ENCODE measurements at regions not wholly inside any gene's neighbourhood (a gene's known extent, or its start where the extent isn't known, plus 50 kb on each side); places are given as distances from the start of the nearest gene placed in this dataset.

DNA sequence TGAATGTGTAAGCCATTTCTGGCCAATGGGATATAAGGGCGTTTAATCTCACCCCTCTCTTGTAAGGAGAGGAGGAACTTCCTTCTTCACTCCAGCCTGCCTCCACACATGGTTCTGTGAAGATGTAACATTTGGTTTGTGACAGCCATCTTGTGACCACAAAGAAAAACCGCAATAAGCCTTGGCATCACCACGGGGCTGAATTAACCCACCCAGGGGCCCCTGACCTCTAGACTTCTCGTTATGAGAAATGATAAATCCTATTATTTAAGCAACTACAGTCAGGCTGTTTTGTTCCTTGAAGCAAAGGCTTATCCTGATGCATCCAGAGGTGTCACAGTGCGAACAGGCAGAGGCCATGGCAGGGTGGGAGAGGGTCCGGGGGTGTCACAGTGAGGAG, 139.7 kb downstream of the CDC5L start:
- no peak for TF ChIP-seq CTCF (IDR thresholded peaks at IDR 0.05)
- DNase-seq (ENCODE audit: low spot score) = peak; percentile 40
- Histone ChIP-seq H3K27ac (no peak overlapping the region), H3K4me3 (no peak overlapping the region)

GRCh38 chr6:44527583-44528369, 140.3 kb downstream of the CDC5L start:
- H3K4me3 ChIP-seq = no peak overlapping the region
- no peak overlapping the region for H3K27ac ChIP-seq
- peak; percentile 45 for DNase-seq (ENCODE audit: low spot score)
- no peak for TF ChIP-seq CTCF (IDR thresholded peaks at IDR 0.05)

GRCh38 chr6:44528370-44528644, 140.8 kb downstream of the CDC5L start:
- no peak overlapping the region for H3K27ac ChIP-seq
- TF ChIP-seq CTCF (IDR thresholded peaks at IDR 0.05) = no peak
- H3K4me3 ChIP-seq = no peak overlapping the region
- DNase-seq (ENCODE audit: low spot score) = peak; percentile 59

DNA sequence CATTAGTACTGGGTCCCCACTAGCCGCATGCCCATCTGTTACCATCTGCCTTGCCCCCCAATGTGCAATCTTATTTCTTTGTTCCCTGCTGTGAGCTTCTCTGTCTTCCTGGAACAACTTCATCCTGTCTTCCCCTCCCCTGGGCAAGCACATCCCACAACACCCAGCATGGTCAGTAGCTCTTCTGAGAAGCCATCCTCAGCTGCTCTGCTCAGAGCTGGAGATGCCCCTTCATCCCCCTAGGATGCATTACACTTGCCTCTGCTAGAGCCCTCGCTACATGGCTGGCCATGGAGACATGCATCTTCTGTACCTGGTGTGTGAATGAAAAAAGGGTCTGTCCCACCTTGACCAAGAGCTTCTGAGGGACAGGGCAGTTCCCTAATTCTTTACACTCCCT, 141.2 kb downstream of the CDC5L start:
- Histone ChIP-seq H3K4me3 (no peak overlapping the region), H3K27ac (no peak overlapping the region)
- DNase-seq (ENCODE audit: low spot score) = peak; percentile 9
- TF ChIP-seq CTCF (IDR thresholded peaks at IDR 0.05) = no peak

- Histone ChIP-seq H3K4me3 (no peak overlapping the region), H3K27ac (no peak overlapping the region)
- DNase-seq (ENCODE audit: low spot score) = peak; percentile 62
- TF ChIP-seq CTCF (IDR thresholded peaks at IDR 0.05) = no peak
These were observed 141.8 kb downstream of the CDC5L start for GRCh38 chr6:44529146-44529905.

GRCh38 chr6:44530209-44530909, 142.9 kb downstream of the CDC5L start:
- peak; percentile 65 for DNase-seq (ENCODE audit: low spot score)
- no peak for TF ChIP-seq CTCF (IDR thresholded peaks at IDR 0.05)

More at GRCh38 chr6:44530209-44530909, 142.9 kb downstream of the CDC5L start:
- H3K27ac ChIP-seq = no peak overlapping the region
- H3K4me3 ChIP-seq = no peak overlapping the region

Measured in coronary artery (tissue), 2 donors.